GM19324 (cell line): ENCODE measurements at regions not wholly inside any gene's neighbourhood (a gene's known extent, or its start where the extent isn't known, plus 50 kb on each side); places are given as distances from the start of the nearest gene placed in this dataset.
"Not testable (repeated sequence)": the region's sequence is repeated elsewhere in the genome, so short reads cannot be mapped to it uniquely, and the experiment has no call there.

Experiments used
- ATAC-seq: cut with Tn5 transposase; IDR thresholded peaks from one replicate; pipeline ENCODE4 v1.9.1; 2021; ENCODE audit warnings: mild to moderate bottlenecking, moderate library complexity; ENCODE audit not compliant: unreplicated experiment, low FRiP score

DNA sequence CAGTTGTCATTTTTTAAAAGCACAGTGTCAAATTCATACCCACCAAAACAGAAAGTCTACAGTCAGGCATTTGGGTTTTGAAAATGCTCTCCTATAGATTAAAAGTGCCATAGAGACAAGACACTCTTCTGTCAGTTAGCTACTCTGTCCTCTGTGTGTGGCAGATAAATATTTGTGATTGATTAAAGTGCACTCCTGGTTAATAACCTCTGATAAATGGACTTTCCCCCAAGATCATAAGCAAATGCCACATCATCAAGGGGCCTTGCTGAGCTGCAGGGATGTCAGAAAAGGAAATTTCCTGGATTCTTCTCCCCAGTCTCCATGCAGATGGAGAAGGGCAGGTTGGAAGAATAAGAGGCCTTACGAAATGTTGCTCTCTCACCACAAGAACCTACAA, 1329.5 kb upstream of the TMEM132C start:
- ATAC-seq: no peak

DNA sequence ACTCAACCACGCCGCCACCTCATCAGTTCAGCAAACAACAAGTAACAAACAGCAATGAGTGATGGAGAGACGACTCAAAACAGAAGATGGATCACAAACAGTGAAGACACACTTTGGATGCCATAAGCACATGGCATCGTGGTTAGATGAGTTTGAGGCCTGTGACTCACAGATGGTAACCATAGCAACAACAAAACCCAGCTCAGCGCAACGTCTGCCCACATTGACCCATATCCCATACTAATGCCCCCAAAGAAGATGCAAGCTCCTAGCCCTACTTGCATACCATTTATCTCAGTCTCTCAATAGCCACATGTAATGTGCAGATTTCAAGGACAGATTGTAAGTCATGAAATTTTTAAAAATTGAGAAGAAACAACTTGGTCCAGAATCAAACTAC, 1322.3 kb upstream of the TMEM132C start:
- no peak for ATAC-seq

GRCh38 chr12:126946958-126947357, 1320.0 kb upstream of the TMEM132C start:
- ATAC-seq: not testable (repeated sequence)

- no peak for ATAC-seq
These were observed 1317.4 kb upstream of the TMEM132C start for GRCh38 chr12:126949558-126949957.

- ATAC-seq: no peak
These were observed 1316.7 kb upstream of the TMEM132C start for GRCh38 chr12:126950266-126950665.

DNA sequence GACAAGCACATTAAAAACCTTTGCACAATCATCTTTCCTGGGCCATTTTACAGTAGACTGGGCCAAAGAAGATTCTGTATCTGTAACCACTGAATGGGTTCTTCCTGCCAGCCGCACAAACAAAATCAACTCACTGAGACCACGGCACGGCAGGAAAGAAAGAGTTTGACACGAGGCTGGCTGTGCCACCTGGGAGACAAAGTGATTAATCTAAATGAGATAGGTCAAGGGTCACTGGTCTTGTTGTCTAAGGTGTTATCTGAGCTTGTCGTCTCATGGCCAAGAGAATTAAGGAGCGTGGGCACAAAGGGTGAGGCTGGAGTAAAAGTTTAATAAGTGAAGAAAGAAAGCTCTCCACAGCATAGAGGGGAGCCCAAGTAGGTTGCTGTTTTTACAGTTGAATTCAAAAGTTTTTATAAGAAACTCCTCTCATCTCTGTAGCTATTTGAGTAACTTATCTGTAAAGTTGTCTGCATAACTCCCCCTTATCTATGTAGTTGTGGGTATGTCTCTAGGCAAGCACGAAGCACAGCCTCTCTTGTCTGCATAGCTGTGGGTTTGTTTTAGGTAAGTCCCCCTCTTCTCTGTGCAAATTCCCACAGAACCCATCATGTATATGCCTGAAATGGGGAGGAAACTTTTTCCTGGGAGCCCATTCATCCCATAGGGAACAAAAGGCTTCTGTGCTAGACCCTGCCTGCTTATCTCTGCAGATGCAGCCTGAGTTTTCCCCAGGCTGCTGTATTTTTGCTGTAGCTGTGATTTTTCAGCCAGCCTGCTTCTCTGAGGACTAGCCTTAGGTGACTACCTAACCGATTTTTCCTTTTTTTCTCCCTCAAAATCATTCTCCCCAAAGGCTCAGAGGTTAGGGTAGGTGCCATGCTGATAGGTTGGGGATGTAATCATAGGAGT, 1314.6 kb upstream of the TMEM132C start:
- no peak for ATAC-seq

- no peak for ATAC-seq
These were observed 1313.5 kb upstream of the TMEM132C start for GRCh38 chr12:126953365-126953889.

DNA sequence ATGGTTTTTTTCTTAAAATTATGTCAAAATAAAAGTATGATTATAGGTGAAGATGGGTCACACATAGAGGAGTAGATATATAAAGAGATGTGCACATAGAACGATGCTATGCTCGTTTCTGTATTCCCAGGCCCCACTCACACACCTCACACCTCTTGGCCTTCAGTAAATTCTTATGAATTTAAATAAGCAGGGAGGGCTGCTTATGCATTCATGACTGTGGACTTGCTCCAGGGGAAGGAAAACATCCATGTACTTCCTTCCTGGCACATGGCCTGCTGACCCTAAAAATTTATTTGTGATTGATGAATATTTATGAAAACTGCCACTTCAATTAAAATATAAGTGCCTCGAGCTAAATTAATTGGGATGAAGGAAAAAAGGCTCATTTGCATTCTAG, 1306.7 kb upstream of the TMEM132C start:
- no peak for ATAC-seq

- ATAC-seq: no peak
These were observed 1306.3 kb upstream of the TMEM132C start for GRCh38 chr12:126960709-126961108.

- no peak for ATAC-seq
These were observed 1303.1 kb upstream of the TMEM132C start for GRCh38 chr12:126963825-126964224.

- no peak for ATAC-seq
These were observed 1300.5 kb upstream of the TMEM132C start for GRCh38 chr12:126966498-126966897.

- no peak for ATAC-seq
These were observed 1299.8 kb upstream of the TMEM132C start for GRCh38 chr12:126967152-126967551.

- ATAC-seq: no peak
These were observed 1292.2 kb upstream of the TMEM132C start for GRCh38 chr12:126974779-126975178.

- ATAC-seq: no peak
These were observed 1290.4 kb upstream of the TMEM132C start for GRCh38 chr12:126976579-126976978.

DNA sequence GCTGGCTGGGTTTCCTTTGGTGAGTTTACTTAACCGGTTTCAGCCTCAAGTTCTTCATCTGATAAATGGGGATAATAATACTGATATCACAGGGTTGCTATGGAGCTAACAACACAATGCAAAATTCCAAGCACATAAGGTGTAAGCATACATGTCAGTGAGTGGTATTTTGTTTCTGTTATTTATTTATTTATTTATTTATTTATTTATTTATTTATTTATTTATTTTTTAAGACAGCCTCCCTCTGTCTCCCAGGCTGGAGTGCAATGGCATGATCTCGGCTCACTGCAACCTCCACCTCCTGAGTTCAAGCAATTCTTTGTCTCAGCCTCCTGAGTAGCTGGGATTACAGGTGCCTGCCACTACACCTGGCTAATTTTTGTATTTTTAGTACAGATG, 1287.4 kb upstream of the TMEM132C start:
- ATAC-seq: not testable (repeated sequence)

DNA sequence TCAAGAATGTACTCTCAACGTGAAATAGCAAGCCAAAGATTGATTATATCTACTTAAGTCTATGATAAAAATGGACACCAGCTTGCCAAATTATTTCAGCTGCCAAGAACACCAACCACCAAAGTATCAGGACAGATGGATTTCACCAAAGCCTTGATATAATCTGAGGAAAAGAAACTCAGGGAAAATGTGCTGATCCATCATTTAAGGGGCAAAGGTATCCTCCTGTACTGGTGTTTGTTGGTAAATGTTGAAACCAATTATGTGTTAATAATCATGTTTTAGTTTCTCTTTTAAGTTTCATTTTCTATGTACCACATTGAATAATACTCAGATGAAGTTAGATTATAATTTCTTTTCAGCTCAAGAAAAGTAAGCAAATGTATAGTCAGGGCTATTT, 1284.3 kb upstream of the TMEM132C start:
- no peak for ATAC-seq

DNA sequence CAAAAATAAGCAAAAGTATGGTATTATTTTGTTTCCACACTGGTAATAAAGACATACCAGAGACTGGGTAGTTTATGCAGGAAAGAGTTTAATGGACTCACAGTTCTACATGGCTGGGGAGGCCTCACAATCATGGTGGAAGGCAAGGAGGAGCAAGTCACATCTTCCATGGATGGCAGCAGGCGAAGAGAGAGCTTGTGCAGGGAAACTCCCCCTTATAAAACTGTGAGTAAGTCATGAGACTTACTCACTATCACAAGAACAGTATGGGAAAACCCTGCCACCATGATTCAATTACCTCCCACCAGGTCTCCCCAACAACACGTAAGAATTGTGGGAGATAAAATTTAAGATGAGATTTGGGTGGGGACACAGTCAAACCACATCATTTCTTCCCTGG, 1283.2 kb upstream of the TMEM132C start:
- not testable (repeated sequence) for ATAC-seq

DNA sequence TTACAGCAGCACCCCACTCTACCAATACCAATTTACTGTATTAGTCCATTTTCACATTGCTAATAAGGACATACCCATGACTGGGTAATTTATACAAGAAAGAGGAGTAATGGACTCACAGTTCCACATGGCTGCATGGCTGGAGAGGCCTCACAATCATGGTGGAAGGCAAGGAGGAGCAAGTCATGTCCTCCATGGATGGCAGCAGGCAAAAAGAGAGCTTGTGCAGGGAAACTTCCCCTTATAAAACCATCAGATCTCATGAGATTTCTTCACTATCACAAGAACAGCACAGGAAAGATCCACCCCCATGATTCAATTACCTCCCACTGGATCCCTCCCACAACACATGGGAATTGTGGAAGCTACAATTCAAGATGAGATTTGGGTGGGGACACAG, 1281.3 kb upstream of the TMEM132C start:
- not testable (repeated sequence) for ATAC-seq

DNA sequence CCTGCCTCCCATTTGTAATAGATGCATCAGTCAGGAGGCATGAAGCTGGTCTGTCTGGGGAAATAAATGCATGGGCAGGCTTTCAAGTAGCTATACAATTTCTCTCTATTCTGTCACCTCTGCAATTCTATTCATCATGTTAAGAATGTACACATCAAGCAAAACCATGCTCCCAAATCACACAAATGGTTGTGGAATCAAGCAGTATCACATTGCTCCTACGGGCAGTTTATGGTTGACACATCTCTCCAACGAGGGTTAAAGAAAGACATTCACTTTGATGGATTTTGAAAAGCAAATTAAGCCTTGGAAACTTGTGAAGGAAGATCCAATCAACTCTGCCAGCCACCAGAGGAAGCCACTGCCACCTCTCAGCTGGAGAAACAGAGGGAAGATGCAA, 1277.4 kb upstream of the TMEM132C start:
- ATAC-seq: no peak

GRCh38 chr12:126993898-126994297, 1273.1 kb upstream of the TMEM132C start:
- no peak for ATAC-seq

- no peak for ATAC-seq
These were observed 1272.4 kb upstream of the TMEM132C start for GRCh38 chr12:126994599-126994998.

DNA sequence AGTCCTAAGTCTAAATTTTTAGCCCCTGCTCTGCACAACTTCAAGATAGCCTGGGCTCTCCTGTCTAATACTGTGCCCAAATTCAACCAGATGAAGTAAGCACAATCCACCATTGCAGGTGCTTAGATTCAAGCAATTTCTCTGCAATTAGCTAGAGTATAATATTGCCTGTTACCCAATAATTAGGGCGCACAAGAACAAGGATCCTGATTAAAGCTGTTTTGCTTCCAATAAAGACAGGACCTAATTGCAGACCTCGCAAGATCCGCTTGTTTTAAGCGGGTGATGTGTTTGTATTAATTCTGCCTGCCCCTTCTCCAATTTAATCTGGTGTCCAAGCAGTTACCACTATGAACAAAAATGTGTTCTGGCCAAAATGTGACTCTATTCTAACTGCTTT, 1268.9 kb upstream of the TMEM132C start:
- no peak for ATAC-seq
